Body of pancreas (tissue), 4 donors: ENCODE measurements at regions not wholly inside any gene's neighbourhood (a gene's known extent, or its start where the extent isn't known, plus 50 kb on each side); places are given as distances from the start of the nearest gene placed in this dataset.

Source experiments
- CTCF ChIP-seq, 7 experiments: fragments of 450-650 bp in 4 of 7; fragments of 200-600 bp in 3 of 7; sonication (generic) in 3 of 7; IDR thresholded peaks; one replicate each; pipeline ENCODE4 v1.5.1; 2016 to 2019; ENCODE audit warnings: antibody characterized with exemption in 7 of 7
- POLR2A ChIP-seq, 3 donors: fragments of 450-650 bp; IDR thresholded peaks; one replicate each; pipeline ENCODE4 v1.6.1; 2016; ENCODE audit warnings: antibody characterized with exemption in 3 of 3, mild to moderate bottlenecking in 2 of 3

GRCh38 chr1:106268070-106268469 is 788.4 kb upstream of the PRMT6 start:
- TF ChIP-seq CTCF (IDR thresholded peaks at IDR 0.05) (no peak), POLR2A (IDR thresholded peaks at IDR 0.05) (no peak)
